Activated CD8-positive, alpha-beta memory T cell treated with anti-CD3 and anti-CD28 coated beads for 48 hours (primary cell): ENCODE measurements at regions not wholly inside any gene's neighbourhood (a gene's known extent, or its start where the extent isn't known, plus 50 kb on each side); places are given as distances from the start of the nearest gene placed in this dataset.

Experiments used
- DNase-seq, 3 experiments: peaks; one replicate each; pipeline ENCODE4 v3.0.0-alpha.2; 2020; ENCODE audit warnings: low read depth in 2 of 3, low spot score in 2 of 3

DNA sequence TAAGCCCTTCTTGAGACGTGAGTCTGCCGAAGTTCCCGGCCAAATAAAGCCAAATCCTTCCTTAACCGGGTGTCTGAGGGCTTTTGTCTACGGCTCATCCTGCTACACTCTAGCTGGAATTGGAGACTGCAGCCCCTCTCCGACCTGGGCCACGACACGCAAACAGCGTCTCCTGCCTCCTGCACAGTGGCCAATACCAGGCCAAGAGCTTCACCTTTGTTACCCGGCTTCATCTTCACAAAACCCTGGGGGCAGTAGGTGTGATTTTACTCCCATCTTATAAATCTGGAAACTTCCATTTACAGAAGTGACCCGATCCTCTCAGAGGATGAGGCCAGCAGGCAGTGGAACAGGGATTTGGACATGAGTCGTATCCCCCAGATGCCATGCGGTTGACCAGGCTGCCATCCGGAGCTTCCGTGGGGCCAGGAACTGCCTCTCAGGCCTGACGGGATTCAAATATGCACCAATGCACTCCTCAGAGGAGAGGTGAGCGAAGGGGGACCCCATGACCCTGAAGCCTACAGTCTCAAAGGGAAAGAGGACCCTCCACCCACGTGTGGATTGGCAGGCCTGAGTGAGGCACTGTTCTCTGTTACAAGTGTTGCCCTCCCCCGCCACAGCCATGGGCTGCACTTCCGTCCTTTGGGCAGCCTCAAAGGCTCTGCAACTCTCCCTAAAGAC is 53.2 kb upstream of the KLF13 start:
- DNase-seq: no peak

DNA sequence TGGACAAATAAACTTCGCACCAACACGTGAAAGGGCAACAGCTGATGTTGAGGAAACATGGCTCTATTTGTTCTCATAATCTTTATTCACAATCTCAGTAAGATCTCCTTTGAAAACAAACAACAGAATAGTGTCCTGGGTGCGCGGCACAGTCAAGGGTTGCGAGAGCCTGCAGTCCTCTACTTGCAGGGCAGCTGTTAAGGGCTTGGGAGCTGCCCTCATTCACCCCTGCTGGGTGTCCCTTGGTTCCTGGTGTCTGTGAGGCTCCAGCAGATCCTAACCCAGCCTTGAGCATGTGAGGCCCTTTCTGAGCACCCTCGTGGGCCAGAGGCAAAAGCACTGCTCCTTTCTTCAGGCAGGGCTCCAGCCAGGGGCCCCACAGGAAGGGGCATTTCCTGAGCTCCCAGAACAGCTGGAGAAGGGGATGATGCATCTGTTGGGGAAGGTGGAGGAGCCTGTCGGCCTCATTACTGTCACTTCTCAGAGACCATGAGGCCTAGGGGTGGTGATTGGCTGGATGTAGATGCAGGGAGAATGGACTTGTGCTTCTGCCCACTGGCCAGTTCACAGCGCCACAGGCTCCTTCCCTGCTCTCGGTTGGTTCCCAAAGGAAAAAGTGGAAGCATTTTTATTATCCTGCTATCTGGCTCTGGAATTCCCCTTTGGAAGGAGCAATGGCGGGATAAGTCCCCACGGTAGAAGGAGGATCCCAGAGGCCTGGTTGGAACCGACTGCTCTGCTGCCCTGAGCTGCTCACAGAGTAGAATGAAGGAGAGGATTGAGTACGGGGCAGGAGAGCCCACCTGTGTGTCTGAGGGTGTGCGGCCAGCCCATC is 51.9 kb upstream of the KLF13 start:
- DNase-seq: no peak

DNA sequence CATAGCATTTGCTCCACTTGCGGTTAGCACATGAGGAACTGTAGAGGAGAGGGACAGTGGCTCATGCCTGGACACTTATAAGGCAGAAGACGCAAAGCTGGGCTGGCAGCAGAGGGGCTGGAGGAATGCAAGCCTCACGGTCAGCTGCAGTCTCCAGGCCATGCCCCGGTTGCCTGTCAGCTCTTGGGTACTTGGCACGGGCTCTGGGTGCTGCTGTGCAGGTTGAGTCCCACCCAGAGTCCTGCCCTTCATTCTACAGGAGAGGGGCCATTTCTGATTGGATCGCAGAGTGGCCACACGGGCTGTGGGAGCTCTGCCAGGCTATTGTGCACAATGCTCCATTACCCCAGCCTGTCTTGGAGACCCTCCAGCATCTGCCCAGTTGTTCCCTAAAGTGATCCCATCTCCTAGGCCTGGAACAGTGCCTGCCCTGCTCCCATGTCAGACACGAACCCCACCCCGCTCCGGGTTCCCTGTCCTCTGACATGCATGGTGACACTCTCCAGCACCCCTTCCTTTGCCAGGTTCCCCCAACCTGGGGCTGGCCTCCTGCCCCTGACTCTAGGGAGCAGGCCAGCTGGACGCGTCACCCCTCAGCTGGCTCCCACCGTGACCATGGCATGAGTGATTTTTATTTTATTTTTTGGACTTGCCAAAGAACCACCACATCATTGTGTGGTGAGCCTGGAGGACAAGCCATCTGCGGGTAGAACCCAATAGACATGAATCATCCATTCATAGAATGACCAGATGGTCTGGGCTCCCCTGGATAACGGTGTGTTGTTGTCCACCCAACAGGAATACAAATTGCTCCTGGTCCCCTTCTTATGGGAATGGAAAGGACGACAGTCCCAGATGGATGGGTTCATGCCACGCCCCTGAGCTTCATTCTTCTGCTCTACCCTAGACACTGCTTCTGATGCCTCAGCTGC is 51.0 kb upstream of the KLF13 start:
- no peak for DNase-seq

DNA sequence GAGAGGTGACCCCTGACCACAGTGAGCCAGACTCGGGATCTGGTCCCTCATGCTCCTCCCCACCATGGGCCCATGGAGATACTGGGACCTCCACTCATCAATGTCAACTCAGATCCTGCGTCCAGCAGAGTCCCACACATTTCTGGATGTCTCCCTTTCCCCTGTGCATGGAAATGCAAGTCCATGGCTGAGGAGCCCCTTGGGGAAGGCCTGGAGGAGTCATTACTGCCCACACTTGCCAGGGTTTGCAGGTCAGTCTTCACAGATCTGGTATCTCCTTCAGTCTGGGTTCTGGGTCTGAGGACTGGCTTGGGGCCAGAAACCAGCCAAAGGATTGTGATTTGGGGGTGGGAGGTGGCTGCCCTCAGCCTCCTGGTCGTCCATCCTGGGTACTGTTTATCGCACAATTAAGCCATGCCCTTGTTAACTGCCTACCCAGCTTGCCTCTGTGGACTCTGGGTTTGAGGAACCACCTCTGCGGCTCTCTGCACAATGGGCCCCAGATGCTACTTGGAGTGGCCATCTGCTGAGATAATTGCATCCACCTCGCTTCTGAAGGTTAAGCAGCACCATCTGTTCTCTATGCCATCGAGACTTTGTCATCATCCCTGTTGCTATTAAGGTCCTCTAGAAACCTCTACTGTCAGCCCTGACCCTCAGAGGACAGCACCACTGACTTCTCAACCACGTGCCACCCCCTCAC is 49.9 kb upstream of the KLF13 start:
- no peak for DNase-seq
